ENCODE measurements at regions not wholly inside any gene's neighbourhood (a gene's known extent, or its start where the extent isn't known, plus 50 kb on each side); places are given as distances from the start of the nearest gene placed in this dataset.

DNA sequence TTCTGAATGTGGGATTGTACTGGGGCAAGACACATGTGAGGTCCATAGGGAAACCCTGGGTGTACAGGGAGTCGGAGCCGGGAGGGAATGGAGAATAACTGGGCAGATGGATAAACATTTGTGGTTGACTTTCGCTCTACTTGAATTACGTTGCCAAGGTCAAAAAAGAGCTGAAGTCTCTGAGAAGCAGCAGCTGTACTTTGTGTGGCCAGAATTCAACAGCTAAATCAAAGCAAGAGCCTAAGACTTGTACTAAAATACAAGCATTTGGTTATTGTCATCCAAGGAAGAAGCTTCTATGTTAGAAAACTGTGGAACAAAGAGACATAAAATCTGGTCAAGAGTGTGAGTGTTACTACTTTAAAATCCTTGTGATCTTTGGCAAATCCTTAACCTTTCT lies 457.2 kb downstream of the ARL4A start:
- H3K4me3 ChIP-seq (ENCODE audit: low read depth, low read length): no peak overlapping the region
- peak; percentile 55 for DNase-seq (ENCODE audit: low read depth)
- TF ChIP-seq, protein P1, sequence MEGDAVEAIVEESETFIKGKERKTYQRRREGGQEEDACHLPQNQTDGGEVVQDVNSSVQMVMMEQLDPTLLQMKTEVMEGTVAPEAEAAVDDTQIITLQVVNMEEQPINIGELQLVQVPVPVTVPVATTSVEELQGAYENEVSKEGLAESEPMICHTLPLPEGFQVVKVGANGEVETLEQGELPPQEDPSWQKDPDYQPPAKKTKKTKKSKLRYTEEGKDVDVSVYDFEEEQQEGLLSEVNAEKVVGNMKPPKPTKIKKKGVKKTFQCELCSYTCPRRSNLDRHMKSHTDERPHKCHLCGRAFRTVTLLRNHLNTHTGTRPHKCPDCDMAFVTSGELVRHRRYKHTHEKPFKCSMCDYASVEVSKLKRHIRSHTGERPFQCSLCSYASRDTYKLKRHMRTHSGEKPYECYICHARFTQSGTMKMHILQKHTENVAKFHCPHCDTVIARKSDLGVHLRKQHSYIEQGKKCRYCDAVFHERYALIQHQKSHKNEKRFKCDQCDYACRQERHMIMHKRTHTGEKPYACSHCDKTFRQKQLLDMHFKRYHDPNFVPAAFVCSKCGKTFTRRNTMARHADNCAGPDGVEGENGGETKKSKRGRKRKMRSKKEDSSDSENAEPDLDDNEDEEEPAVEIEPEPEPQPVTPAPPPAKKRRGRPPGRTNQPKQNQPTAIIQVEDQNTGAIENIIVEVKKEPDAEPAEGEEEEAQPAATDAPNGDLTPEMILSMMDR (IDR thresholded peaks at IDR 0.05; ENCODE audit: insufficient read depth, low read length): no peak

DNA sequence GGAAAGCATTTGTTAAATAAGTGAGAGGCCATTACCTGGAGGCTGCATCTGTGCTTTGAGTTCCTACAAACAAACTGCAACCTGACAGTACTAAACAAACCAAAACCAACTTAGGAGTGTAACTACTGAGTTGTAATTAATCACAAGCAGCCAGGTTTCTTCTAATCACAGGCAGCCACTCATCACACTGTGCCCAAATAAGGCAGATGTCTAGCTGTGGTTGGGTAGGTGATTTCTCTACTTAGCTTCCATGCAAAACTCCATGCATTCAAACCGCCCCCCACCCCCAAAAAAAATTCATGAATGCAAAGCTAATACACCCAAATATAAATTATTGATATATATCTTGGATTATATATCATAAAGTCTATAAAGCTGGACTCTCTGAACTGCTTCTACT lies 461.1 kb downstream of the ARL4A start:
- DNase-seq (ENCODE audit: low read depth): no peak
- TF ChIP-seq, protein P1 (IDR thresholded peaks at IDR 0.05; ENCODE audit: insufficient read depth, low read length): no peak
- no peak overlapping the region for H3K4me3 ChIP-seq (ENCODE audit: low read depth, low read length)

DNA sequence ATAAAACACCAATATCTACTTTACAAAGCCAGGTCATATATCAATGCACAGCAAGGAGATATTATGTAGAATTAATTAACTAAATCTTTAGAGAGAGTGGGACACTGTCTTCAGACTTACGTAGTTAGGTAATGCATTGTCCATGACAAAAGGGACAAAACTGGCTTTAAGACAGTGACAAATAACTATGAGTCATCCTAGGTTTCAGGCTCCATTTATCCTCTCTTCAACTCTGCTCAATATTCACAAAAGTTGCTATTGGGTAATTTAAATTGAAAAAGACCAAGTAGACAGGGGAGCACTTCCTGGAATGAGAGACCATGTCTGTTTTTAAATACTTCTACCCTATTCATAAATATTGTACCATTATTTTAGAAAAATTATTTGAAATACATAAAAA lies 464.5 kb downstream of the ARL4A start:
- no peak for DNase-seq (ENCODE audit: low read depth)
- TF ChIP-seq, protein P1 (IDR thresholded peaks at IDR 0.05; ENCODE audit: insufficient read depth, low read length): no peak

DNA sequence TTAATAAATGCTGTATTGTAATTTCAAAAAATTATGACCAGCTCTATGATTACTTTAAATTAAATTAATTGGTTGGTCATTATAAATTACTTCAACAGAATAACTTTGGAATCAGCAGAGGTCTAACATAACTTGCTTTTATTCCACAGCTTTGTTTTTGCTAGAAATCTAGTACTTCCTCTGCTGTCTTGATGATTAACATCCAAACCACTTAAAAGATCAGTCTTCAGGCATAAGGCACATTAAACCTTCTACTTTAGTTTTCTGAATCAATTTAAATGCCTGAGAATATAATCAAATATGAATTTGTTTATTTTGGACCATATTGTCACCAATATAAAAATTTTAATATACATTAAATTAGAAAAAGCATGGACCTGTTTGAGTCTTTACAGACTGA lies 465.3 kb downstream of the ARL4A start:
- no peak overlapping the region for H3K4me3 ChIP-seq (ENCODE audit: low read depth, low read length)
- no peak for DNase-seq (ENCODE audit: low read depth)
- TF ChIP-seq, protein P1 (IDR thresholded peaks at IDR 0.05; ENCODE audit: insufficient read depth, low read length): no peak

More for the DNA sequence above, 464.5 kb downstream of the ARL4A start:
- no peak overlapping the region for H3K4me3 ChIP-seq (ENCODE audit: low read depth, low read length)

DNA sequence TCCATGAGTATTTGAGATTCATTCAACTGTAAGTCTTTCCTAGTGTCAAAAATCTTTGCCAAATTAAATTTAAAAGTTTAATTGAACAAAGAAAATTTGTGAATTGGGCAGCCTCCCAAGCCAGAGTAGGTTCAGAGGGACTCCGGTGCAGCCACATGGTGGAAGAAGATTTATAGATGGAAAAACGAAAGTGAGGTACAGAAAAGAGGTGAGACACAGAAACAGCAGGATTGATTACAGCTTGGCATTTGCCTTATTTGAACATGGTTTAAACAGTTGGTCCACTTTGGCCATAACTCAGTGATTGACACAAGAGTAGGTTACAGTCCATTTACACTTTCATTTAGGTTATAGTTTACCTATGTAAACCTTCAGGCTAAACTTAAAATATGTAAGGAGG lies 465.8 kb downstream of the ARL4A start:
- TF ChIP-seq, protein P1 (IDR thresholded peaks at IDR 0.05; ENCODE audit: insufficient read depth, low read length): no peak
- DNase-seq (ENCODE audit: low read depth): no peak
- H3K4me3 ChIP-seq (ENCODE audit: low read depth, low read length): no peak overlapping the region

DNA sequence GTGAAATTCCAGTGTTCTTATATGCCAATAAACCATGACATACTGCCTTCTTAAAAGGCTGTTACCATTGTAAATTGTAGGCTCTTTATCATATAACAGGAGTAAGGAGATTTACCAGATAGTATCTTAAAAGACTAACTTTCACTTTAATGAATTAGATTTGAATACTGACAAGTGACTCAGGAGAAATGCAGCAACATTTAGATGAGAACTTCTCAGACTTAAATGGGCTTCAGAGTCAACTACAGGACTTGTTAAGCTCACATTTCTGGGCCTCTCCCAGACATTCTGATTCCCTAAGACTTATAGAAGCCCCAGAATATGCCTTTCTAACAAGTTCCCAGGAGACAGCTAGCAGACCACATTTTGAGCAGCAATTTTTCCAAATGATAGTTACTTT lies 466.3 kb downstream of the ARL4A start:
- DNase-seq (ENCODE audit: low read depth): no peak
- TF ChIP-seq, protein P1 (IDR thresholded peaks at IDR 0.05; ENCODE audit: insufficient read depth, low read length): no peak
- no peak overlapping the region for H3K4me3 ChIP-seq (ENCODE audit: low read depth, low read length)

DNA sequence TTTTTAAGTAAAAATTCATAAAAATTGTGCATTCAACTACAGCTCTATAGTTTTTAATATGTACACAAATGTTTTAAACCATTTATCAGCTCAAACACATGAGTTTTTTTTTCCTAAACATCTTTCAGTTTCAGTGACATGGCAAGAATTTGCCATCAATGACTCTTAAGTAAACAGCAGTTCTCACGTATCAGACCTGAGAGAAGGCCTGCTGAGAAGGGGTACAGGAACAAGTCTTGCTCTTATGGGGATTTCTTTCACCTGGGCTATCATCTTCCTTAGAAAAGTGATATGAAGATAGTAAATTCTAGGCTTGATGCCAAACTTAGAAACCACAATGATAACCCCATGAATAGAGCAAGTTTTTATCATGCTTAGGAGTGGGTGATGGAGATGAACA lies 467.8 kb downstream of the ARL4A start:
- TF ChIP-seq, protein P1 (IDR thresholded peaks at IDR 0.05; ENCODE audit: insufficient read depth, low read length): no peak
- no peak for DNase-seq (ENCODE audit: low read depth)
- no peak overlapping the region for H3K4me3 ChIP-seq (ENCODE audit: low read depth, low read length)
